ENCODE measurements at regions not wholly inside any gene's neighbourhood (a gene's known extent, or its start where the extent isn't known, plus 50 kb on each side); places are given as distances from the start of the nearest gene placed in this dataset.
A peak's percentile ranks its signal among the peaks of the same experiment; 100 is the strongest.
"Not testable (repeated sequence)": the region's sequence is repeated elsewhere in the genome, so short reads cannot be mapped to it uniquely, and the experiment has no call there.

GRCh38 chr11:96854425-96854824 lies 464.6 kb downstream of the JRKL start:
- no peak for DNase-seq (ENCODE audit: low read depth)
- no peak for TF ChIP-seq CTCF (conservative IDR thresholded peaks at IDR 0.05; ENCODE audit: control insufficient read depth, insufficient read depth, low read depth, low read length)

GRCh38 chr11:96861722-96862121 lies 471.9 kb downstream of the JRKL start:
- not testable (repeated sequence) for DNase-seq (ENCODE audit: low read depth); H3K4me3 ChIP-seq (ENCODE audit: control insufficient read depth, low read depth, low read length)

More at GRCh38 chr11:96854425-96854824, 464.6 kb downstream of the JRKL start:
- H3K4me3 ChIP-seq (ENCODE audit: control insufficient read depth, low read depth, low read length): no peak overlapping the region

- no peak for DNase-seq (ENCODE audit: low read depth)
- TF ChIP-seq CTCF (conservative IDR thresholded peaks at IDR 0.05; ENCODE audit: control insufficient read depth, insufficient read depth, low read depth, low read length): no peak
- H3K4me3 ChIP-seq (ENCODE audit: control insufficient read depth, low read depth, low read length): no peak overlapping the region
Measured at GRCh38 chr11:96863520-96863919, 473.7 kb downstream of the JRKL start.

GRCh38 chr11:96865020-96865419 lies 475.2 kb downstream of the JRKL start:
- no peak for TF ChIP-seq CTCF (conservative IDR thresholded peaks at IDR 0.05; ENCODE audit: control insufficient read depth, insufficient read depth, low read depth, low read length)
- no peak overlapping the region for H3K4me3 ChIP-seq (ENCODE audit: control insufficient read depth, low read depth, low read length)
- DNase-seq (ENCODE audit: low read depth): no peak

GRCh38 chr11:96869207-96869606 lies 479.4 kb downstream of the JRKL start:
- TF ChIP-seq CTCF (conservative IDR thresholded peaks at IDR 0.05; ENCODE audit: control insufficient read depth, insufficient read depth, low read depth, low read length): no peak
- DNase-seq (ENCODE audit: low read depth): peak; percentile 68
- H3K4me3 ChIP-seq (ENCODE audit: control insufficient read depth, low read depth, low read length): no peak overlapping the region

GRCh38 chr11:96875712-96876111 lies 485.9 kb downstream of the JRKL start:
- DNase-seq (ENCODE audit: low read depth): peak; percentile 4
- TF ChIP-seq CTCF (conservative IDR thresholded peaks at IDR 0.05; ENCODE audit: control insufficient read depth, insufficient read depth, low read depth, low read length): no peak

GRCh38 chr11:96878299-96879051 lies 488.7 kb downstream of the JRKL start:
- no peak for TF ChIP-seq CTCF (conservative IDR thresholded peaks at IDR 0.05; ENCODE audit: control insufficient read depth, insufficient read depth, low read depth, low read length)
- DNase-seq (ENCODE audit: low read depth): no peak
- no peak overlapping the region for H3K4me3 ChIP-seq (ENCODE audit: control insufficient read depth, low read depth, low read length)

More at GRCh38 chr11:96875712-96876111, 485.9 kb downstream of the JRKL start:
- no peak overlapping the region for H3K4me3 ChIP-seq (ENCODE audit: control insufficient read depth, low read depth, low read length)

- not testable (repeated sequence) for DNase-seq (ENCODE audit: low read depth); H3K4me3 ChIP-seq (ENCODE audit: control insufficient read depth, low read depth, low read length)
Measured at GRCh38 chr11:96882622-96883021, 492.8 kb downstream of the JRKL start.

All from fibroblast of mammary gland (primary cell).